H1 (cell line): ENCODE measurements at regions not wholly inside any gene's neighbourhood (a gene's known extent, or its start where the extent isn't known, plus 50 kb on each side); places are given as distances from the start of the nearest gene placed in this dataset.

ENCODE experiments used
- CTCF ChIA-PET: fragments of 300-600 bp; sonication (Branson Sonifier 250); formaldehyde crosslinking; loops from one replicate; lab custom pipeline; 2021; ENCODE audit not compliant: partially characterized antibody; lab: Charles Lee
- POLR2A ChIA-PET: fragments of 300-600 bp; sonication (Branson Sonifier 250); formaldehyde crosslinking; loops from one replicate; lab custom pipeline; 2021; ENCODE audit warnings: inconsistent platforms; ENCODE audit not compliant: partially characterized antibody; lab: Charles Lee
- DNase-seq, 2 experiments: peaks; one replicate each; pipeline versions ENCODE4 v3.0.0 to v3.0.0-alpha.2; 2010 to 2022; ENCODE audit warnings: low spot score in 2 of 2, low read depth in 1 of 2, mixed read lengths in 1 of 2
- FAIRE-seq: peaks from 2 replicates; lab custom pipeline; 2011; peaks lifted over from hg19 to GRCh38; lab: Jason Lieb, UNC
- H2AFZ ChIP-seq: 2 replicates; pipeline ENCODE4 v1.8.1; 2012; ENCODE audit warnings: low read length, inconsistent platforms
- H2AK5ac ChIP-seq: 2 replicates; pipeline ENCODE4 v1.6.1; 2013; ENCODE audit warnings: low read depth, low read length
- H2BK120ac ChIP-seq: replicated peaks from 2 replicates; pipeline ENCODE3; 2013; ENCODE audit warnings: low read depth, low read length, inconsistent platforms
- H2BK12ac ChIP-seq: 2 replicates; pipeline ENCODE4 v1.6.1; 2013; ENCODE audit warnings: low read depth, low read length
- H2BK15ac ChIP-seq: 2 replicates; pipeline ENCODE4 v1.6.1; 2013; ENCODE audit warnings: low read length
- H2BK20ac ChIP-seq: 2 replicates; pipeline ENCODE4 v1.6.1; 2013; ENCODE audit warnings: low read length
- H2BK5ac ChIP-seq: 2 replicates; pipeline ENCODE4 v1.6.1; 2013; ENCODE audit warnings: low read depth, low read length
- H3K14ac ChIP-seq: 2 replicates; pipeline ENCODE4 v1.6.1; 2013; ENCODE audit warnings: inconsistent platforms; ENCODE audit not compliant: insufficient read length
- H3K18ac ChIP-seq: 2 replicates; pipeline ENCODE4 v1.6.1; 2013; ENCODE audit warnings: low read length; ENCODE audit errors: extremely low read depth
- H3K23ac ChIP-seq: 2 replicates; pipeline ENCODE4 v1.6.1; 2013; ENCODE audit warnings: inconsistent platforms; ENCODE audit not compliant: insufficient read length
- H3K23me2 ChIP-seq: 2 replicates; pipeline ENCODE4 v1.6.1; 2013; ENCODE audit warnings: low read depth, low read length
- H3K27ac ChIP-seq: 2 replicates; pipeline ENCODE4 v1.6.1; 2011; ENCODE audit warnings: low read depth, low read length, inconsistent platforms
- H3K27me3 ChIP-seq, 4 experiments: replicated peaks in 1 of 4; 1 replicate in 1 of 4; 2 replicates in 3 of 4; pipeline versions ENCODE4 v1.6.1 to v1.8.1; 2011 to 2013; ENCODE audit warnings: low read length in 3 of 4, mild to moderate bottlenecking in 3 of 4, inconsistent platforms in 2 of 4, mixed read lengths in 2 of 4, moderate library complexity in 1 of 4; ENCODE audit not compliant: control insufficient read depth in 3 of 4, insufficient read depth in 3 of 4; ENCODE audit errors: extremely low read depth in 1 of 4
- H3K36me3 ChIP-seq, 4 experiments: 2 replicates each; pipeline versions ENCODE4 v1.6.1 to v1.8.1; 2011 to 2013; ENCODE audit warnings: mild to moderate bottlenecking in 4 of 4, low read length in 3 of 4, moderate library complexity in 2 of 4, control low read depth in 1 of 4, inconsistent platforms in 1 of 4; ENCODE audit not compliant: insufficient read depth in 4 of 4, control insufficient read depth in 2 of 4
- H3K4ac ChIP-seq: replicated peaks from 2 replicates; pipeline ENCODE3; 2013; ENCODE audit warnings: low read length, low read depth, mixed read lengths, inconsistent platforms; ENCODE audit not compliant: insufficient read length
- H3K4me1 ChIP-seq, 4 experiments: replicated peaks in 1 of 4; 1 replicate in 1 of 4; 2 replicates in 3 of 4; pipeline versions ENCODE4 v1.6.1 to v1.8.1; 2011 to 2013; ENCODE audit warnings: low read length in 3 of 4, inconsistent platforms in 2 of 4, mixed read lengths in 1 of 4; ENCODE audit not compliant: insufficient read depth in 4 of 4, control insufficient read depth in 3 of 4
- H3K4me2 ChIP-seq, 2 experiments: 2 replicates each; pipeline versions ENCODE4 v1.6.1 to v1.8.1; 2011 to 2013; ENCODE audit warnings: low read depth in 2 of 2, low read length in 2 of 2, control low read depth in 1 of 2, inconsistent platforms in 1 of 2, mild to moderate bottlenecking in 1 of 2; ENCODE audit not compliant: insufficient read depth in 1 of 2
- H3K4me3 ChIP-seq, 4 experiments: fragments of 200-600, 300-600 bp in 1 of 4; sonication (generic), shearing (Covaris generic), sonication (Bioruptor Twin) in 1 of 4; 2 replicates each; pipeline versions ENCODE4 v1.5.1 to v1.8.1; 2011 to 2016; ENCODE audit warnings: low read length in 4 of 4, low read depth in 3 of 4, control low read depth in 2 of 4, inconsistent platforms in 2 of 4, mild to moderate bottlenecking in 2 of 4, mixed read lengths in 1 of 4, moderate library complexity in 1 of 4; ENCODE audit not compliant: insufficient read depth in 2 of 4; ENCODE audit errors: extremely low read depth in 1 of 4
- H3K56ac ChIP-seq: replicated peaks from 2 replicates; pipeline ENCODE3; 2013; ENCODE audit warnings: low read depth, mild to moderate bottlenecking, mixed read lengths, low read length, inconsistent platforms; ENCODE audit not compliant: insufficient read length
- H3K79me1 ChIP-seq: 2 replicates; pipeline ENCODE4 v1.6.1; 2013; ENCODE audit warnings: low read depth, low read length, control low read depth
- H3K79me2 ChIP-seq, 2 experiments: 2 replicates each; pipeline versions ENCODE4 v1.6.1 to v1.8.1; 2012 to 2013; ENCODE audit warnings: low read length in 2 of 2, mild to moderate bottlenecking in 2 of 2, inconsistent platforms in 1 of 2; ENCODE audit not compliant: insufficient read depth in 2 of 2, control insufficient read depth in 1 of 2
- H3K9ac ChIP-seq, 4 experiments: replicated peaks in 1 of 4; 1 replicate in 1 of 4; 2 replicates in 3 of 4; pipeline versions ENCODE4 v1.6.1 to v1.8.1; 2011 to 2013; ENCODE audit warnings: low read depth in 3 of 4, low read length in 3 of 4, control low read depth in 2 of 4, mild to moderate bottlenecking in 2 of 4, moderate library complexity in 2 of 4, inconsistent platforms in 1 of 4; ENCODE audit errors: extremely low read depth in 1 of 4
- H3K9me3 ChIP-seq, 2 experiments: 2 replicates each; pipeline versions ENCODE4 v1.6.1 to v1.8.1; 2012 to 2013; ENCODE audit warnings: mild to moderate bottlenecking in 2 of 2, moderate library complexity in 2 of 2, control low read depth in 1 of 2, inconsistent platforms in 1 of 2, low read depth in 1 of 2, low read length in 1 of 2, mixed read lengths in 1 of 2; ENCODE audit not compliant: insufficient read depth in 2 of 2
- H4K20me1 ChIP-seq, 2 experiments: replicated peaks in 1 of 2; 2 replicates each; pipeline versions ENCODE3 to v1.8.1; 2011 to 2013; ENCODE audit warnings: inconsistent platforms in 2 of 2, low read length in 2 of 2, mild to moderate bottlenecking in 1 of 2; ENCODE audit not compliant: insufficient read depth in 2 of 2, control insufficient read depth in 1 of 2
- H4K5ac ChIP-seq: 2 replicates; pipeline ENCODE4 v1.6.1; 2013; ENCODE audit warnings: low read length, low read depth, mixed read lengths, inconsistent platforms; ENCODE audit not compliant: insufficient read length
- H4K8ac ChIP-seq: 2 replicates; pipeline ENCODE4 v1.8.0; 2013; ENCODE audit warnings: mild to moderate bottlenecking, moderate library complexity, low read length, inconsistent platforms; ENCODE audit not compliant: insufficient read depth; ENCODE audit errors: extremely low read depth
- H4K91ac ChIP-seq: replicated peaks from 2 replicates; pipeline ENCODE3; 2013; ENCODE audit warnings: low read length, mixed read lengths, inconsistent platforms; ENCODE audit not compliant: insufficient read length
- ATF3 ChIP-seq: IDR thresholded peaks from 2 replicates; pipeline ENCODE4 v1.6.1; 2011; ENCODE audit warnings: low read depth, mild to moderate bottlenecking, low read length; ENCODE audit not compliant: insufficient read depth
- BACH1 ChIP-seq: IDR thresholded peaks from 2 replicates; pipeline ENCODE4 v1.6.1; 2012; ENCODE audit warnings: low read length, improper control_type of control experiment
- MAFK ChIP-seq: IDR thresholded peaks from 2 replicates; pipeline ENCODE4 v1.6.1; 2012; ENCODE audit warnings: low read depth, mild to moderate bottlenecking, improper control_type of control experiment, low read length
- WGBS, 2 experiments: shearing (Covaris generic) in 1 of 2; methylation state at CpG; one replicate each; pipeline versions ENCODE4 v1.1.6 to v1.1.7; 2013 to 2015; ENCODE audit warnings: low lambda C conversion rate in 2 of 2, mixed read lengths in 2 of 2, inconsistent platforms in 1 of 2, low coverage in 1 of 2, missing lambda C conversion rate in 1 of 2; ENCODE audit not compliant: insufficient replicate concordance in 2 of 2, insufficient coverage in 1 of 2, insufficient read length in 1 of 2; ENCODE audit errors: extremely low coverage in 1 of 2, missing lambda C conversion rate in 1 of 2; 5-methylcytosine and 5-hydroxymethylcytosine counted together

GRCh38 chr2:4618630-4619228, 915.4 kb downstream of the DCDC2C start:
- Histone ChIP-seq H2BK12ac (no peak overlapping the region), H3K36me3 (no peaks in the 10 kb centered on the region), H3K18ac (no peak overlapping the region), H3K4me1 (no peaks in the 10 kb centered on the region), H3K27ac (no peak overlapping the region), H3K23me2 (no peaks in the 10 kb centered on the region), H2AFZ (peak overlapping the region; percentile 89), H3K9ac (no peak overlapping the region), H4K5ac (no peak overlapping the region), H3K9me3 (peaks cover 0 to 5% of the 10 kb centered on the region in 2 experiments; a peak in 1 of 4 replicates), H2BK5ac (no peak overlapping the region), H3K4ac (no peak overlapping the region), H2BK20ac (no peak overlapping the region), H4K20me1 (no peaks in the 10 kb centered on the region), H3K79me2 (no peaks in the 10 kb centered on the region), H3K79me1 (no peaks in the 10 kb centered on the region), H3K4me2 (no peak overlapping the region), H2BK15ac (no peak overlapping the region), H3K23ac (no peak overlapping the region), H3K27me3 (no peaks in the 10 kb centered on the region), H2AK5ac (no peak overlapping the region), H4K8ac (no peak overlapping the region), H2BK120ac (no peak overlapping the region), H3K14ac (no peak overlapping the region), H3K4me3 (no peak overlapping the region), H3K56ac (no peak overlapping the region), H4K91ac (no peak overlapping the region)
- ChIA-PET CTCF (interaction anchor here (0.6 kb wide), 1 partner anchor 1561 kb away, joined by 3 read pairs; no protein-coding TSS in a partner anchor), POLR2A (no interaction called here)
- no peak for FAIRE-seq
- DNase-seq = no peak
- TF ChIP-seq ATF3 (no peak), MAFK (peak; percentile 94), BACH1 (peak; percentile 56; the same call in 1 of the 2 replicates)
- 91% methylated on average over 12 of the region's 12 CpGs; no CpG with 5 or more reads in 1 of the 2 experiments for WGBS, 2 experiments
